ENCODE measurements at regions not wholly inside any gene's neighbourhood (a gene's known extent, or its start where the extent isn't known, plus 50 kb on each side); places are given as distances from the start of the nearest gene placed in this dataset.

GRCh38 chr2:142536966-142537365 lies 340.5 kb upstream of the KYNU start:
- Histone ChIP-seq H3K79me1 (ENCODE audit: low read depth, low read length) (no peaks in the 10 kb centered on the region), H2AK5ac (ENCODE audit: low read depth, low read length) (no peak overlapping the region), H3K27ac (ENCODE audit: low read depth, low read length) (no peak overlapping the region), H3K4me2 (ENCODE audit: insufficient read depth in 1 of 2, low read depth in 2 of 2, low read length in 2 of 2) (no peak overlapping the region), H2BK12ac (ENCODE audit: low read depth, low read length) (no peak overlapping the region), H3K79me2 (ENCODE audit: control insufficient read depth in 1 of 2, insufficient read depth in 2 of 2, low read length in 2 of 2) (no peaks in the 10 kb centered on the region), H3K18ac (ENCODE audit: extremely low read depth, low read length) (no peak overlapping the region), H3K4me1 (replicated peaks in 1 of 4; ENCODE audit: control insufficient read depth in 3 of 4, insufficient read depth in 4 of 4, low read length in 3 of 4) (no peaks in the 10 kb centered on the region), H3K27me3 (replicated peaks in 1 of 4; ENCODE audit: control insufficient read depth in 3 of 4, extremely low read depth in 1 of 4, insufficient read depth in 3 of 4, low read length in 3 of 4) (no peaks in the 10 kb centered on the region), H3K23ac (ENCODE audit: insufficient read length) (no peak overlapping the region), H2AFZ (ENCODE audit: low read length) (no peak overlapping the region), H3K9me3 (ENCODE audit: insufficient read depth in 2 of 2, low read depth in 1 of 2, low read length in 1 of 2) (no peaks in the 10 kb centered on the region), H2BK20ac (ENCODE audit: low read length) (no peak overlapping the region), H3K23me2 (ENCODE audit: low read depth, low read length) (no peaks in the 10 kb centered on the region), H4K5ac (ENCODE audit: insufficient read length, low read depth, low read length) (no peak overlapping the region), H3K14ac (ENCODE audit: insufficient read length) (no peak overlapping the region), H3K4ac (replicated peaks; ENCODE audit: insufficient read length, low read depth, low read length) (no peak overlapping the region), H3K4me3 (ENCODE audit: extremely low read depth in 1 of 4, insufficient read depth in 2 of 4, low read depth in 3 of 4, low read length in 4 of 4) (no peak overlapping the region), H2BK15ac (ENCODE audit: low read length) (no peak overlapping the region), H2BK120ac (replicated peaks; ENCODE audit: low read depth, low read length) (no peak overlapping the region), H4K20me1 (replicated peaks in 1 of 2; ENCODE audit: control insufficient read depth in 1 of 2, insufficient read depth in 2 of 2, low read length in 2 of 2) (no peaks in the 10 kb centered on the region), H2BK5ac (ENCODE audit: low read depth, low read length) (no peak overlapping the region), H3K56ac (replicated peaks; ENCODE audit: insufficient read length, low read depth, low read length) (no peak overlapping the region), H4K91ac (replicated peaks; ENCODE audit: insufficient read length, low read length) (no peak overlapping the region), H3K9ac (replicated peaks in 1 of 4; ENCODE audit: extremely low read depth in 1 of 4, low read depth in 3 of 4, low read length in 3 of 4) (no peak overlapping the region), H3K36me3 (ENCODE audit: control insufficient read depth in 2 of 4, insufficient read depth in 4 of 4, low read length in 3 of 4) (no peaks in the 10 kb centered on the region), H4K8ac (ENCODE audit: extremely low read depth, insufficient read depth, low read length) (no peak overlapping the region)
- 95% methylated on average over 6 of the region's 6 CpGs; no CpG with 5 or more reads in 1 of the 2 experiments for WGBS, 2 experiments (ENCODE audit: extremely low coverage in 1 of 2, insufficient coverage in 1 of 2, insufficient read length in 1 of 2, insufficient replicate concordance in 2 of 2, low coverage in 1 of 2, low lambda C conversion rate in 2 of 2, missing lambda C conversion rate in 1 of 2)
- CTCF ChIA-PET (ENCODE audit: partially characterized antibody): no interaction called here
- DNase-seq (ENCODE audit: low read depth in 1 of 2, low spot score in 2 of 2) (no peak), FAIRE-seq (no peak)
- POLR2A ChIA-PET (ENCODE audit: partially characterized antibody): no interaction called here
- TF ChIP-seq SAP30 (IDR thresholded peaks at IDR 0.05; ENCODE audit: insufficient read depth, insufficient replicate concordance, low read length) (no peak), PHF8 (conservative IDR thresholded peaks at IDR 0.05; ENCODE audit: low read depth, low read length) (no peak), POLR2A (IDR thresholded peaks at IDR 0.05; ENCODE audit: control extremely low read depth in 1 of 2, low read depth in 2 of 2, low read length in 2 of 2) (no peak), RFX5 (IDR thresholded peaks at IDR 0.05; ENCODE audit: borderline replicate concordance, low read depth, low read length) (no peak), CTBP2 (IDR thresholded peaks at IDR 0.05; ENCODE audit: borderline replicate concordance, insufficient read depth, insufficient read length, low read length) (no peak), KDM1A (IDR thresholded peaks at IDR 0.05; ENCODE audit: borderline replicate concordance, low read length) (no peak), SP4 (IDR thresholded peaks at IDR 0.05; ENCODE audit: low read length) (no peak), RBBP5 (IDR thresholded peaks at IDR 0.05; ENCODE audit: borderline replicate concordance, low read depth, low read length) (no peak), SUZ12 (IDR thresholded peaks at IDR 0.05; ENCODE audit: low read length) (no peak), TAF1 (IDR thresholded peaks at IDR 0.05; ENCODE audit: low read depth, low read length) (no peak), BCL11A (IDR thresholded peaks at IDR 0.05; ENCODE audit: low read depth in 2 of 2, low read length in 2 of 2) (no peak), ASH2L (IDR thresholded peaks at IDR 0.05; ENCODE audit: low read length) (no peak), E2F6 (IDR thresholded peaks at IDR 0.05) (no peak), RAD21 (IDR thresholded peaks at IDR 0.05 in 1 of 2, conservative IDR thresholded peaks at IDR 0.05 in 1 of 2; ENCODE audit: low read depth in 2 of 2, low read length in 2 of 2) (no peak)

Data from H1 (cell line).